ENCODE measurements at regions not wholly inside any gene's neighbourhood (a gene's known extent, or its start where the extent isn't known, plus 50 kb on each side); places are given as distances from the start of the nearest gene placed in this dataset.

GRCh38 chr6:11858439-11858838 is 79.8 kb upstream of the ADTRP start:
- no peak overlapping the region for H3K9ac ChIP-seq (ENCODE audit: low read length)
- peaks cover 31% of the 10 kb centered on the region for H3K4me1 ChIP-seq (ENCODE audit: low read length)
- no peaks in the 10 kb centered on the region for H3K36me3 ChIP-seq (replicated peaks; ENCODE audit: low read depth, low read length)
- no peaks in the 10 kb centered on the region for H3K79me2 ChIP-seq (ENCODE audit: low read length)
- no peaks in the 10 kb centered on the region for H3K27me3 ChIP-seq (ENCODE audit: low read depth, low read length)
- no peak overlapping the region for H3K27ac ChIP-seq (ENCODE audit: low read length)
- no peak for TF ChIP-seq CTCF (IDR thresholded peaks at IDR 0.05; ENCODE audit: low read depth, low read length)
- no peak for TF ChIP-seq EZH2phosphoT487 (IDR thresholded peaks at IDR 0.05; ENCODE audit: low read depth)
- no peaks in the 10 kb centered on the region for H4K20me1 ChIP-seq (ENCODE audit: insufficient read depth, low read length)
- H3K4me3 ChIP-seq (ENCODE audit: low read length): no peak overlapping the region
- no peak overlapping the region for H3K4me2 ChIP-seq (ENCODE audit: low read length)
- H2AFZ ChIP-seq (ENCODE audit: low read depth, low read length): no peak overlapping the region
- no peaks in the 10 kb centered on the region for H3K9me3 ChIP-seq (ENCODE audit: insufficient read depth, low read length)

GRCh38 chr6:11855743-11856142 is 77.1 kb upstream of the ADTRP start:
- Histone ChIP-seq H3K27ac (ENCODE audit: low read length) (no peak overlapping the region), H3K36me3 (replicated peaks; ENCODE audit: low read depth, low read length) (no peaks in the 10 kb centered on the region), H3K4me2 (ENCODE audit: low read length) (no peak overlapping the region)

GRCh38 chr6:11854408-11855165 is 76.0 kb upstream of the ADTRP start:
- Histone ChIP-seq H3K9me3 (ENCODE audit: insufficient read depth, low read length) (no peaks in the 10 kb centered on the region), H3K27me3 (ENCODE audit: low read depth, low read length) (no peaks in the 10 kb centered on the region), H4K20me1 (ENCODE audit: insufficient read depth, low read length) (no peaks in the 10 kb centered on the region), H3K27ac (ENCODE audit: low read length) (no peak overlapping the region), H3K36me3 (replicated peaks; ENCODE audit: low read depth, low read length) (no peaks in the 10 kb centered on the region), H3K4me3 (ENCODE audit: low read length) (0 out of 2 replicates have a peak overlapping the region, but pooled peaks have one; percentile 10), H3K4me2 (ENCODE audit: low read length) (peak overlapping the region; percentile 64), H3K9ac (ENCODE audit: low read length) (no peak overlapping the region), H3K4me1 (ENCODE audit: low read length) (peaks cover 44% of the 10 kb centered on the region), H2AFZ (ENCODE audit: low read depth, low read length) (no peak overlapping the region), H3K79me2 (ENCODE audit: low read length) (no peaks in the 10 kb centered on the region)
- TF ChIP-seq EZH2phosphoT487 (IDR thresholded peaks at IDR 0.05; ENCODE audit: low read depth) (no peak), CTCF (IDR thresholded peaks at IDR 0.05; ENCODE audit: low read depth, low read length) (no peak)

More at GRCh38 chr6:11855743-11856142, 77.1 kb upstream of the ADTRP start:
- Histone ChIP-seq H3K79me2 (ENCODE audit: low read length) (no peaks in the 10 kb centered on the region), H3K27me3 (ENCODE audit: low read depth, low read length) (no peaks in the 10 kb centered on the region), H3K4me1 (ENCODE audit: low read length) (peaks cover 53% of the 10 kb centered on the region), H4K20me1 (ENCODE audit: insufficient read depth, low read length) (no peaks in the 10 kb centered on the region), H2AFZ (ENCODE audit: low read depth, low read length) (no peak overlapping the region), H3K4me3 (ENCODE audit: low read length) (no peak overlapping the region), H3K9ac (ENCODE audit: low read length) (no peak overlapping the region), H3K9me3 (ENCODE audit: insufficient read depth, low read length) (no peaks in the 10 kb centered on the region)
- TF ChIP-seq EZH2phosphoT487 (IDR thresholded peaks at IDR 0.05; ENCODE audit: low read depth): no peak
- no peak for TF ChIP-seq CTCF (IDR thresholded peaks at IDR 0.05; ENCODE audit: low read depth, low read length)

- Histone ChIP-seq H2AFZ (ENCODE audit: low read depth, low read length) (no peak overlapping the region), H3K36me3 (replicated peaks; ENCODE audit: low read depth, low read length) (no peaks in the 10 kb centered on the region), H3K9ac (ENCODE audit: low read length) (no peak overlapping the region), H3K4me2 (ENCODE audit: low read length) (peak overlapping the region; percentile 64; the same call in 1 of the 2 replicates), H3K9me3 (ENCODE audit: insufficient read depth, low read length) (no peaks in the 10 kb centered on the region), H3K4me3 (ENCODE audit: low read length) (no peak overlapping the region), H4K20me1 (ENCODE audit: insufficient read depth, low read length) (no peaks in the 10 kb centered on the region), H3K79me2 (ENCODE audit: low read length) (no peaks in the 10 kb centered on the region), H3K27ac (ENCODE audit: low read length) (no peak overlapping the region), H3K27me3 (ENCODE audit: low read depth, low read length) (no peaks in the 10 kb centered on the region), H3K4me1 (ENCODE audit: low read length) (peaks cover 44% of the 10 kb centered on the region)
- TF ChIP-seq CTCF (IDR thresholded peaks at IDR 0.05; ENCODE audit: low read depth, low read length) (no peak), EZH2phosphoT487 (IDR thresholded peaks at IDR 0.05; ENCODE audit: low read depth) (no peak)
Measured at GRCh38 chr6:11853678-11854407, 75.2 kb upstream of the ADTRP start.
